Calu3 (cell line): ENCODE measurements at regions not wholly inside any gene's neighbourhood (a gene's known extent, or its start where the extent isn't known, plus 50 kb on each side); places are given as distances from the start of the nearest gene placed in this dataset.

Experiments
- BruUV-seq: library from RNA; stranded (reverse); fragments of 400-500 nt; replicated peaks from 2 replicates; lab custom pipeline; 2021; lab: Mats Ljungman, UMichigan
- CTCF ChIA-PET: fragments of 300-600 bp; sonication (Branson Sonifier 250); formaldehyde crosslinking; loops from one replicate; lab custom pipeline; 2022; ENCODE audit warnings: antibody characterized with exemption; lab: Charles Lee
- DNase-seq: peaks from one replicate; pipeline ENCODE4 v3.0.0; 2022
- H3K27ac Mint-ChIP-seq: one replicate; pipeline ENCODE4 v1.8.0; 2022; ENCODE audit warnings: mixed read lengths; ENCODE audit not compliant: unreplicated experiment
- H3K27me3 Mint-ChIP-seq: one replicate; pipeline ENCODE4 v1.8.0; 2022; ENCODE audit warnings: mixed read lengths; ENCODE audit not compliant: unreplicated experiment
- H3K36me3 Mint-ChIP-seq: one replicate; pipeline ENCODE4 v1.8.0; 2022; ENCODE audit warnings: mild to moderate bottlenecking, moderate library complexity, mixed read lengths; ENCODE audit not compliant: insufficient read depth, unreplicated experiment
- H3K4me1 Mint-ChIP-seq: one replicate; pipeline ENCODE4 v1.8.0; 2022; ENCODE audit warnings: mild to moderate bottlenecking, low read depth, mixed read lengths; ENCODE audit not compliant: unreplicated experiment
- H3K4me3 Mint-ChIP-seq: one replicate; pipeline ENCODE4 v1.8.0; 2022; ENCODE audit warnings: mild to moderate bottlenecking, low read depth, moderate library complexity, mixed read lengths; ENCODE audit not compliant: unreplicated experiment
- H3K9me3 Mint-ChIP-seq: one replicate; pipeline ENCODE4 v1.8.0; 2022; ENCODE audit warnings: low read depth, mixed read lengths; ENCODE audit not compliant: unreplicated experiment
- CTCF ChIP-seq: fragments of 200-600 bp; IDR thresholded peaks from one replicate; pipeline ENCODE4 v1.8.0; 2022; ENCODE audit warnings: antibody characterized with exemption; ENCODE audit not compliant: unreplicated experiment
- intact Hi-C: fragments of 100-400 bp; cut with micrococcal nuclease; formaldehyde crosslinking; loops from one replicate; pipeline ENCODE4 v1.10.0; 2022; ENCODE audit not compliant: unreplicated experiment

- Mint-ChIP-seq H3K9me3 (no peaks in the 10 kb centered on the region), H3K4me1 (peaks cover 55% of the 10 kb centered on the region), H3K4me3 (no peak overlapping the region), H3K36me3 (peaks cover 24% of the 10 kb centered on the region), H3K27ac (no peak overlapping the region), H3K27me3 (no peaks in the 10 kb centered on the region)
- intact Hi-C loops, result no loop called here
- DNase-seq, result no peak
- CTCF ChIA-PET, result no interaction called here
- TF ChIP-seq CTCF, result no peak
- BruUV-seq, result no TSS peak
Observed at GRCh38 chr12:124629789-124630480, 62.5 kb upstream of the NCOR2 start.

GRCh38 chr12:124629117-124629516, 61.7 kb upstream of the NCOR2 start:
- no peak overlapping the region for H3K27ac Mint-ChIP-seq
- H3K27me3 Mint-ChIP-seq, result no peaks in the 10 kb centered on the region
- no TSS peak for BruUV-seq
- CTCF ChIA-PET, result no interaction called here
- intact Hi-C loops, result no loop called here
- no peak for TF ChIP-seq CTCF
- no peak for DNase-seq
- no peaks in the 10 kb centered on the region for H3K9me3 Mint-ChIP-seq
- no peak overlapping the region for H3K4me3 Mint-ChIP-seq
- peaks cover 23% of the 10 kb centered on the region for H3K36me3 Mint-ChIP-seq
- H3K4me1 Mint-ChIP-seq, result peaks cover 56% of the 10 kb centered on the region

- CTCF ChIA-PET, result interaction anchor here (0.7 kb wide), 2 partner anchors 54 to 340 kb away, joined by 4 to 5 read pairs; no protein-coding TSS in a partner anchor
- no peak overlapping the region for H3K4me3 Mint-ChIP-seq
- no peak for TF ChIP-seq CTCF
- H3K4me1 Mint-ChIP-seq, result peaks cover 44% of the 10 kb centered on the region
- H3K27me3 Mint-ChIP-seq, result no peaks in the 10 kb centered on the region
- H3K9me3 Mint-ChIP-seq, result peaks cover 3% of the 10 kb centered on the region
- H3K27ac Mint-ChIP-seq, result peak overlapping the region; percentile 51
- intact Hi-C loops, result no loop called here
- BruUV-seq, result no TSS peak
- DNase-seq, result no peak
- H3K36me3 Mint-ChIP-seq, result peaks cover 11% of the 10 kb centered on the region
Observed at GRCh38 chr12:124627956-124628355, 60.5 kb upstream of the NCOR2 start.

- peaks cover 3% of the 10 kb centered on the region for H3K9me3 Mint-ChIP-seq
- no TSS peak for BruUV-seq
- H3K27me3 Mint-ChIP-seq, result no peaks in the 10 kb centered on the region
- no peak for DNase-seq
- H3K4me1 Mint-ChIP-seq, result peaks cover 38% of the 10 kb centered on the region
- CTCF ChIA-PET, result interaction anchor here (0.7 to 1.0 kb wide), 3 partner anchors 13 to 339 kb away, joined by 4 to 8 read pairs (median 4); no protein-coding TSS in a partner anchor
- no peak for TF ChIP-seq CTCF
- intact Hi-C loops, result no loop called here
- H3K36me3 Mint-ChIP-seq, result peaks cover 10% of the 10 kb centered on the region
- H3K27ac Mint-ChIP-seq, result no peak overlapping the region
- H3K4me3 Mint-ChIP-seq, result no peak overlapping the region
Observed at GRCh38 chr12:124626971-124627411, 59.6 kb upstream of the NCOR2 start.
